ENCODE measurements at regions not wholly inside any gene's neighbourhood (a gene's known extent, or its start where the extent isn't known, plus 50 kb on each side); places are given as distances from the start of the nearest gene placed in this dataset.

DNA sequence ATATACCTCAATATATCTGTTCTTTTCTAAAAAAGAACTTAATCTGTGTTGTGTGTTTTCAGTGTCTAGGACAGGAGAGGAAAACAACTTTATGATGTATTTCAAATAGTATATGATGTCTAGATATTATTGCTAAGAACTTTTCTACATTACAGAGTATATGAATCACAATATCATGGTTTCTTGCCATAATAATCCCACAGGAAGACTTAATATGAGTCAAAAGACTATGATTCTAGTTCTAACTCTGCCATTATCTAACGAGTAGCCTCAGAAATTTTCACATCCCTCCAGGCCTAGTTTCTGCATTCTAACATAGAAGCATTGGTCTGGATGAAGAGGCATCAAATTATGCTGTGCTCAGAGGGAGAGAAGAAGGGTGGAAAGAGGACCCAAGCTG, 107.7 kb upstream of the SPRED1 start:
- TF ChIP-seq POLR2A (IDR thresholded peaks at IDR 0.05; ENCODE audit: low read depth): no peak
- TF ChIP-seq, protein P1, sequence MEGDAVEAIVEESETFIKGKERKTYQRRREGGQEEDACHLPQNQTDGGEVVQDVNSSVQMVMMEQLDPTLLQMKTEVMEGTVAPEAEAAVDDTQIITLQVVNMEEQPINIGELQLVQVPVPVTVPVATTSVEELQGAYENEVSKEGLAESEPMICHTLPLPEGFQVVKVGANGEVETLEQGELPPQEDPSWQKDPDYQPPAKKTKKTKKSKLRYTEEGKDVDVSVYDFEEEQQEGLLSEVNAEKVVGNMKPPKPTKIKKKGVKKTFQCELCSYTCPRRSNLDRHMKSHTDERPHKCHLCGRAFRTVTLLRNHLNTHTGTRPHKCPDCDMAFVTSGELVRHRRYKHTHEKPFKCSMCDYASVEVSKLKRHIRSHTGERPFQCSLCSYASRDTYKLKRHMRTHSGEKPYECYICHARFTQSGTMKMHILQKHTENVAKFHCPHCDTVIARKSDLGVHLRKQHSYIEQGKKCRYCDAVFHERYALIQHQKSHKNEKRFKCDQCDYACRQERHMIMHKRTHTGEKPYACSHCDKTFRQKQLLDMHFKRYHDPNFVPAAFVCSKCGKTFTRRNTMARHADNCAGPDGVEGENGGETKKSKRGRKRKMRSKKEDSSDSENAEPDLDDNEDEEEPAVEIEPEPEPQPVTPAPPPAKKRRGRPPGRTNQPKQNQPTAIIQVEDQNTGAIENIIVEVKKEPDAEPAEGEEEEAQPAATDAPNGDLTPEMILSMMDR (IDR thresholded peaks at IDR 0.05): no peak
- no peak for TF ChIP-seq EP300 (IDR thresholded peaks at IDR 0.05)
